BJ (cell line): ENCODE measurements at regions not wholly inside any gene's neighbourhood (a gene's known extent, or its start where the extent isn't known, plus 50 kb on each side); places are given as distances from the start of the nearest gene placed in this dataset.

ENCODE experiments used
- CTCF ChIA-PET: fragments of 350-600 bp; formaldehyde crosslinking; extraction: SDS; loops from one replicate; lab custom pipeline; 2021; ENCODE audit warnings: antibody characterized with exemption, inconsistent platforms; lab: Yijun Ruan, JAX
- POLR2A ChIA-PET: fragments of 300-600 bp; sonication (Branson Sonifier 250); formaldehyde crosslinking; extraction: SDS; loops from one replicate; lab custom pipeline; 2021; ENCODE audit warnings: antibody characterized with exemption; lab: Charles Lee
- DNase-seq: peaks from one replicate; pipeline ENCODE4 v3.0.0-alpha.2; 2011; ENCODE audit warnings: low read depth
- H3K27me3 ChIP-seq: 2 replicates; pipeline ENCODE4 v1.6.0; 2011; ENCODE audit warnings: low read length; ENCODE audit not compliant: control insufficient read depth, insufficient read depth
- H3K36me3 ChIP-seq: 2 replicates; pipeline ENCODE4 v1.5.1; 2011; ENCODE audit warnings: low read length; ENCODE audit not compliant: control insufficient read depth, insufficient read depth
- H3K4me3 ChIP-seq: 2 replicates; pipeline ENCODE4 v1.5.1; 2011; ENCODE audit warnings: low read depth, mild to moderate bottlenecking, control low read depth, low read length
- TF ChIP-seq, protein P1 (sequence below): IDR thresholded peaks from 2 replicates; pipeline ENCODE4 v1.5.1; 2011; ENCODE audit warnings: low read depth, mild to moderate bottlenecking, control low read depth, inconsistent platforms, low read length, moderate library complexity; ENCODE audit not compliant: insufficient read depth

DNA sequence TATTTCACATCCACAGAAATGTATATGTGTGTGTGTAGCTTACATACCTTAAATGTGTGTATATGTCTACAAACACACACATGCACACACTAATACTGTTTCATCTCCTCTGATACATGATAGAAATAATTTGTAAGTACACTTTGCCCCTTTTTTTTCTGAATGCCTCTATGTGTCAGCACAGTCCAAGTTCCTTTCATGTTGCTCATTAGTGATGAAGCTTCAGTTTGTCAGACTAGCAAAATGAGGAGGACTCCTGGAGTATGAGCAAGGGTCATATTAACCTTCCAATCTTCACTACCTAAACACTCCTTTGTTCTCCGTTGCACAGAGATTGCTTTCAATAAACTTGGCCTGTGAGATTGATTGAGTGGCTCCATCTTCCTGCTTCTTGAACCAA is 935.4 kb downstream of the MRPL39 start:
- ChIA-PET CTCF (no interaction called here), POLR2A (no interaction called here)

DNA sequence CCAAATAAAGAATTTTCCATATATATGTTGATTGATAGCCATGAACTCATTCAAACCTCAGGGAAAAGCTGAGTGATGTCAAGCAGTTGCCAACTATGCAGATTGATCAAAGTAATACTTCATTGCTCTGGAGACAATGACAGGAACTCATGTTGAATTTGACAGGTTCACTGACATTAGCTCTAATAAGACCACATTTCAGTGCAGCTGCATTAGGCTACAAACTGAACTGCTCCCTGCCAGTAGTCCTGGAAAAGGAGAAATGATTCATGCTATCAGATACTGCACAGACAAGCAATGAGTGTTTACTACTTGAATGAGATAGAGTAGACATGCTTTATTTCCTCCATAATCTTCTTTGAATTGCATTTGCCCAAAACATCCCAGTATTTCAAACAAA is 948.4 kb downstream of the MRPL39 start:
- no peak overlapping the region for H3K4me3 ChIP-seq
- no peak for DNase-seq
- CTCF ChIA-PET: no interaction called here
- no peaks in the 10 kb centered on the region for H3K36me3 ChIP-seq
- POLR2A ChIA-PET: no interaction called here
- TF ChIP-seq, protein P1, sequence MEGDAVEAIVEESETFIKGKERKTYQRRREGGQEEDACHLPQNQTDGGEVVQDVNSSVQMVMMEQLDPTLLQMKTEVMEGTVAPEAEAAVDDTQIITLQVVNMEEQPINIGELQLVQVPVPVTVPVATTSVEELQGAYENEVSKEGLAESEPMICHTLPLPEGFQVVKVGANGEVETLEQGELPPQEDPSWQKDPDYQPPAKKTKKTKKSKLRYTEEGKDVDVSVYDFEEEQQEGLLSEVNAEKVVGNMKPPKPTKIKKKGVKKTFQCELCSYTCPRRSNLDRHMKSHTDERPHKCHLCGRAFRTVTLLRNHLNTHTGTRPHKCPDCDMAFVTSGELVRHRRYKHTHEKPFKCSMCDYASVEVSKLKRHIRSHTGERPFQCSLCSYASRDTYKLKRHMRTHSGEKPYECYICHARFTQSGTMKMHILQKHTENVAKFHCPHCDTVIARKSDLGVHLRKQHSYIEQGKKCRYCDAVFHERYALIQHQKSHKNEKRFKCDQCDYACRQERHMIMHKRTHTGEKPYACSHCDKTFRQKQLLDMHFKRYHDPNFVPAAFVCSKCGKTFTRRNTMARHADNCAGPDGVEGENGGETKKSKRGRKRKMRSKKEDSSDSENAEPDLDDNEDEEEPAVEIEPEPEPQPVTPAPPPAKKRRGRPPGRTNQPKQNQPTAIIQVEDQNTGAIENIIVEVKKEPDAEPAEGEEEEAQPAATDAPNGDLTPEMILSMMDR: no peak
- no peaks in the 10 kb centered on the region for H3K27me3 ChIP-seq

More for the DNA sequence above, 935.4 kb downstream of the MRPL39 start:
- H3K36me3 ChIP-seq: no peaks in the 10 kb centered on the region
- TF ChIP-seq, protein P1: no peak
- no peak for DNase-seq
- H3K4me3 ChIP-seq: no peak overlapping the region
- H3K27me3 ChIP-seq: no peaks in the 10 kb centered on the region

DNA sequence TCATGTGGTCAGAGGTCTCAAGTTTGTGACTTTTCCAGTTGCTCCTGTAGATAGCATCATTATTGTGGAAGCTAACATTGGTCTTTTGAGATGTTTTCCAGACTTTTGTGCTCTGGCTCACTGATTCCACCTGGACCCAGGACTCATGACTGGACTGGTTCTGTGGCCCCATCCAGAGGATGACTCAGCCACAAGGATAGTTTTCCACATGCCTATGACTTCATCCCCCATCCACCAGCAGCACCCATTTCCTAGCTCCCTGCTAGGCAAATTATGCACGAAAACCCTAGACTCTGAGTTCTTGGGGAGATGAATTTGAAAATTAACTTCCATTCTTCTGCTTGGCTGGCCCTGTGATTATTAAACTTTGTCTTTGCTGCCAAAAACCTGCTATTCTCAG is 949.3 kb downstream of the MRPL39 start:
- no peak for DNase-seq
- ChIA-PET POLR2A (no interaction called here), CTCF (no interaction called here)
- TF ChIP-seq, protein P1: no peak
- no peak overlapping the region for H3K4me3 ChIP-seq
- no peaks in the 10 kb centered on the region for H3K27me3 ChIP-seq
- no peaks in the 10 kb centered on the region for H3K36me3 ChIP-seq

DNA sequence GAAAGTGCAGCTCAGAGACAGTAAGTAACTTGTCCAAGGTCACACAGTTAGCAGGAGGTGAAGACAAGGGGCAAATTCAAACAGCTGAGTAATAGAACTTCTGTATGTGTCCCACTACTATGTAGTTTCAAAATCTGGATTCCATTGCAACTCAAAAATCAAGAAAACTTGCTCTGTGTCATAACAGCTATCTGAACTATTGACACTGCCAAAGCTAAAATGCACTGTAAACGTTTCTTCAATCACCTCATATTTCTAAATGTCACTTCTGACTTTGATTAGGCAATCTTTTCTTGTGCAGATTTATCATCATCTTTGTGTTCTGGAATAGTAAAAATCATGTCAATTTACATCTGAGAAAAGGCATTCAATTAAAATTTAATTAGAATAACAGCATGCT is 957.6 kb downstream of the MRPL39 start:
- POLR2A ChIA-PET: no interaction called here
- TF ChIP-seq, protein P1: no peak

GRCh38 chr21:24636696-24637095 is 970.6 kb downstream of the MRPL39 start:
- H3K4me3 ChIP-seq: no peak overlapping the region
- TF ChIP-seq, protein P1: no peak
- ChIA-PET POLR2A (no interaction called here), CTCF (no interaction called here)
- H3K27me3 ChIP-seq: no peaks in the 10 kb centered on the region
- H3K36me3 ChIP-seq: no peaks in the 10 kb centered on the region
- no peak for DNase-seq

More for the DNA sequence above, 957.6 kb downstream of the MRPL39 start:
- no peaks in the 10 kb centered on the region for H3K27me3 ChIP-seq
- DNase-seq: no peak
- no peaks in the 10 kb centered on the region for H3K36me3 ChIP-seq
- CTCF ChIA-PET: no interaction called here
- no peak overlapping the region for H3K4me3 ChIP-seq
